Ectodermal cell (in vitro differentiated cells): ENCODE measurements at regions not wholly inside any gene's neighbourhood (a gene's known extent, or its start where the extent isn't known, plus 50 kb on each side); places are given as distances from the start of the nearest gene placed in this dataset.

Experiments
- H3K27ac ChIP-seq: 2 replicates; pipeline ENCODE4 v1.7.0; 2013; ENCODE audit warnings: mild to moderate bottlenecking, low read depth, low read length; ENCODE audit not compliant: insufficient read depth, poor library complexity, severe bottlenecking
- H3K27me3 ChIP-seq: 2 replicates; pipeline ENCODE4 v1.7.0; 2013; ENCODE audit warnings: mild to moderate bottlenecking, low read length; ENCODE audit not compliant: insufficient read depth, control insufficient read depth, poor library complexity, severe bottlenecking
- H3K36me3 ChIP-seq: one replicate; pipeline ENCODE4 v1.7.0; 2013; ENCODE audit warnings: low read length; ENCODE audit not compliant: control insufficient read depth, insufficient read depth
- H3K4me1 ChIP-seq: one replicate; pipeline ENCODE4 v1.7.0; 2013; ENCODE audit warnings: low read length; ENCODE audit not compliant: control insufficient read depth, insufficient read depth
- H3K4me3 ChIP-seq: 2 replicates; pipeline ENCODE4 v1.7.0; 2013; ENCODE audit warnings: low read depth, low read length, control low read depth; ENCODE audit not compliant: insufficient read depth
- H3K9me3 ChIP-seq: 2 replicates; pipeline ENCODE4 v1.7.0; 2013; ENCODE audit warnings: mild to moderate bottlenecking, low read length, moderate library complexity; ENCODE audit not compliant: control insufficient read depth
- WGBS, 2 experiments: methylation state at CpG; one replicate each; pipeline ENCODE4 v1.1.7; 2013; ENCODE audit warnings: missing lambda C conversion rate in 2 of 2; 5-methylcytosine and 5-hydroxymethylcytosine counted together

DNA sequence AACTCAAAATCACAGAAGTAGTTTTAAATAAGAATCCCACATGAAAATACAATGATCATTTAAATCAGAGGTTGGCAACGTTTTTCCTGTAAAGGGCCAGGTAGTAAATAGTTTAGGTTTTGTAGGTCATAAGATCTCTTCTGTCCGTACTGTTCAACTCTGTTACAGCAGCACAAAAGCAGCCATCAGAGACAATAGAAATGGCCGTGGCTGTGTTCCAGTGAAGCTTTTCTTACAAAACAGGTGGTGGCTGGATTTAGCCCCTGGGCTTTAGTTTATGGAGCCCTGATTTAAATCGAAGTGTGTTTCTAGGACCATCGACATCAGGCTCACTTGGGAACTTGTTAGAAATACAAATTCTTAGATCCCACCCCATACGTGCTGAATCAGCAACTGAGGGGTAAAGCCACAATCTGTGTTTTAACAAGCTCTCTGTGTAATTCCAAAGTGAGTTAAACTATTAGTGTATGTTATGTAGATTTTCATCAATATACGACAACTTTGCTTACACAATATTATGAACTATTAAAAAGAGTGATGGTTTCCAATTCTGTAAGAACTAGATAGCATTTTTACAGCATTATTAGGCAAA is 54.8 kb upstream of the MIR17HG start:
- Histone ChIP-seq H3K9me3 (no peaks in the 10 kb centered on the region), H3K27ac (peak overlapping the region; percentile 27), H3K27me3 (no peaks in the 10 kb centered on the region), H3K36me3 (no peaks in the 10 kb centered on the region), H3K4me3 (no peak overlapping the region), H3K4me1 (no peaks in the 10 kb centered on the region)
- WGBS, 2 experiments: 62 to 73% methylated on average over 6 of the region's 7 CpGs

- H3K4me1 ChIP-seq: no peaks in the 10 kb centered on the region
- no peaks in the 10 kb centered on the region for H3K27me3 ChIP-seq
- 92 to 94% methylated on average over 15 of the region's 15 CpGs for WGBS, 2 experiments
- H3K9me3 ChIP-seq: no peaks in the 10 kb centered on the region
- no peak overlapping the region for H3K27ac ChIP-seq
- no peak overlapping the region for H3K4me3 ChIP-seq
- H3K36me3 ChIP-seq: no peaks in the 10 kb centered on the region
Measured at GRCh38 chr13:91295712-91296410, 51.6 kb upstream of the MIR17HG start.

DNA sequence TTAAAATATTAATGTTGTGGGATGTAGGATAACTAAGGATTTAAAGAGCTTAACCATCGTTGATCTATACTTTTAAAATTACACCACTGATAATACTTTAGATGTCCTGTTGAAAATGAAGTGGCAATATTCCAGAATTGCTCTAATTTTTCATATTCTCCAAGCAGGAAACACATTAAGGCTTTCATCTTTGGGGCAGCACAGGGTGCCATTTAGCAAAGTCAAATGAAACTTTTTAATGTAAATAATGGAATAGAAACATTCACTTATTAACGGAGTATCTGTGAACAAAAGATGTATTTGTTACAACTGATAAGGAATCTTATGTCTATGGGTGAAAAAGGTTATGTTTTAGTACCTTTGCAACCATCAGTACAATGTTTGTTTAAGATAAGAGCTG is 50.0 kb upstream of the MIR17HG start:
- 86 to 100% methylated on average over 1 of the region's 2 CpGs for WGBS, 2 experiments
- Histone ChIP-seq H3K4me1 (no peaks in the 10 kb centered on the region), H3K27ac (no peak overlapping the region)

More for the DNA sequence above, 50.0 kb upstream of the MIR17HG start:
- Histone ChIP-seq H3K4me3 (no peak overlapping the region), H3K9me3 (no peaks in the 10 kb centered on the region), H3K36me3 (no peaks in the 10 kb centered on the region), H3K27me3 (no peaks in the 10 kb centered on the region)
